ENCODE measurements at regions not wholly inside any gene's neighbourhood (a gene's known extent, or its start where the extent isn't known, plus 50 kb on each side); places are given as distances from the start of the nearest gene placed in this dataset.
"Not testable (repeated sequence)": the region's sequence is repeated elsewhere in the genome, so short reads cannot be mapped to it uniquely, and the experiment has no call there.

GRCh38 chr2:55768991-55769390, 75.3 kb upstream of the PNPT1 start:
- no peak for DNase-seq

GRCh38 chr2:55766947-55767346, 73.3 kb upstream of the PNPT1 start:
- DNase-seq, result no peak

GRCh38 chr2:55765708-55766107, 72.1 kb upstream of the PNPT1 start:
- DNase-seq, result not testable (repeated sequence)

GRCh38 chr2:55763721-55764120, 70.1 kb upstream of the PNPT1 start:
- DNase-seq, result no peak

GRCh38 chr2:55761526-55761925, 67.9 kb upstream of the PNPT1 start:
- DNase-seq, result no peak

- no peak for DNase-seq
Measured at GRCh38 chr2:55761024-55761423, 67.4 kb upstream of the PNPT1 start.

- DNase-seq, result no peak
Measured at GRCh38 chr2:55760125-55760524, 66.5 kb upstream of the PNPT1 start.

GRCh38 chr2:55759271-55759921, 65.8 kb upstream of the PNPT1 start:
- no peak for DNase-seq

- DNase-seq, result no peak
Measured at GRCh38 chr2:55751966-55752365, 58.3 kb upstream of the PNPT1 start.

- DNase-seq, result no peak
Measured at GRCh38 chr2:55743583-55743982, 49.9 kb upstream of the PNPT1 start.

All from NCI-H1417 treated with DMSO at 0.1 percent for 48 hours (cell line).